Activated CD8-positive, alpha-beta T cell treated with anti-CD3 and anti-CD28 coated beads, Interleukin-2, amount 10 ng/mL, durations not matched to agents 7 days and 5 days (primary cell): ENCODE measurements at regions not wholly inside any gene's neighbourhood (a gene's known extent, or its start where the extent isn't known, plus 50 kb on each side); places are given as distances from the start of the nearest gene placed in this dataset.
"Not testable (repeated sequence)": the region's sequence is repeated elsewhere in the genome, so short reads cannot be mapped to it uniquely, and the experiment has no call there.

Source experiments
- ATAC-seq: fragments of 150-1000 bp; cut with Tn5 transposase; one replicate; pipeline ENCODE4 v1.10.0; 2021; ENCODE audit warnings: moderate library complexity
- CTCF ChIA-PET: fragments of 350-600 bp; sonication (Branson Sonifier 250); formaldehyde crosslinking; loops from one replicate; lab custom pipeline; 2021; ENCODE audit warnings: antibody characterized with exemption; lab: Charles Lee
- POLR2A ChIA-PET: fragments of 350-600 bp; sonication (Branson Sonifier 250); formaldehyde crosslinking; loops from one replicate; lab custom pipeline; 2021; ENCODE audit warnings: antibody characterized with exemption; lab: Charles Lee
- DNase-seq: peaks from one replicate; pipeline ENCODE4 v3.0.0-alpha.2; 2020
- H3K27ac Mint-ChIP-seq: one replicate; pipeline ENCODE4 v1.8.0; 2021; ENCODE audit warnings: mild to moderate bottlenecking, mixed read lengths
- H3K27me3 Mint-ChIP-seq: one replicate; pipeline ENCODE4 v1.8.0; 2021; ENCODE audit warnings: low read depth, mixed read lengths
- H3K36me3 Mint-ChIP-seq: one replicate; pipeline ENCODE4 v1.8.0; 2021; ENCODE audit warnings: low read depth, mixed read lengths
- H3K4me1 Mint-ChIP-seq: one replicate; pipeline ENCODE4 v1.8.0; 2021; ENCODE audit warnings: low read depth, mixed read lengths
- H3K4me3 Mint-ChIP-seq: one replicate; pipeline ENCODE4 v1.8.0; 2021; ENCODE audit warnings: mild to moderate bottlenecking, mixed read lengths
- H3K9me3 Mint-ChIP-seq: one replicate; pipeline ENCODE4 v1.8.0; 2022; ENCODE audit warnings: mixed read lengths; ENCODE audit not compliant: insufficient read depth

DNA sequence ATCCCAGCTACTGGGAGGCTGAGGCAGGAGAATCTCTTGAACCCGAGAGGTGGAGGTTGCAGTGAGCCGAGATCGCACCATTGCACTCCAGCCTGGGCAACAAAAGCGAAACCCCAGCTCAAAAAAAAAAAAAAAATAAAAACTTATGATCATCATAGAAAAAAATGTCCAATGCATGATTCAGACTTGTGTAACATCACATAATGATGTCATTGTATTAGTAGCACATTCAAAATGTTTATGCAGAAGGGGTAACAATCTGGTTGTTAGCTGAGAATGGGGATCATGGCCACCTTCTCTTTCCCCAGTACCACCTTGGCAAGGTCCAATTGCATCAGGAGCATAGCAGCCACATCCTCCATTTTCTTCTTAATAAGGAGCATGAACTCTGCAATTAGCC lies 137.6 kb upstream of the MARCKS start:
- DNase-seq: no peak
- Mint-ChIP-seq H3K9me3 (no peaks in the 10 kb centered on the region), H3K27me3 (no peaks in the 10 kb centered on the region), H3K27ac (no peak overlapping the region), H3K36me3 (no peaks in the 10 kb centered on the region), H3K4me3 (no peak overlapping the region), H3K4me1 (no peaks in the 10 kb centered on the region)
- CTCF ChIA-PET: no interaction called here
- no peak for ATAC-seq
- POLR2A ChIA-PET: no interaction called here

DNA sequence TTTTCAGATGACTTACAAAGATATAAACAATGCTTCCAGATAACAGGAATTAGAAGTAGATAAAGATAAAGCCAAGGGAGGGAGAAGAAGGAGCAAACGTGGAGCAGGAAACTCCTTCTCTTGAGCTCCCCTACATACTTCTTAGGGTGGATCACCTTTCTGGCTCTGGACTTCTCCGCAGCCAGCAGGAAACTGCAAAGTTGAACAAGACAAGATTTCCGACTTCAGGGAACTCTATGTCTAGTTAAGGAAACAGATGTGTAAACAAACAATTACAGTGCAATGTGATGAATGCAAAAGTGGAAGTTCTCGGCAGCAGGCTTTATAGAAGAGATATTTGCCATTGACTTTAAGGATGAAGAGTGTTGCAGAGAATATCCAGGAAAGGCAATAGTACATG lies 134.0 kb upstream of the MARCKS start:
- no peak overlapping the region for H3K4me3 Mint-ChIP-seq
- ChIA-PET CTCF (no interaction called here), POLR2A (no interaction called here)
- ATAC-seq: no peak
- no peak for DNase-seq
- H3K27me3 Mint-ChIP-seq: no peaks in the 10 kb centered on the region
- H3K4me1 Mint-ChIP-seq: no peaks in the 10 kb centered on the region
- H3K9me3 Mint-ChIP-seq: no peaks in the 10 kb centered on the region
- no peak overlapping the region for H3K27ac Mint-ChIP-seq
- no peaks in the 10 kb centered on the region for H3K36me3 Mint-ChIP-seq

DNA sequence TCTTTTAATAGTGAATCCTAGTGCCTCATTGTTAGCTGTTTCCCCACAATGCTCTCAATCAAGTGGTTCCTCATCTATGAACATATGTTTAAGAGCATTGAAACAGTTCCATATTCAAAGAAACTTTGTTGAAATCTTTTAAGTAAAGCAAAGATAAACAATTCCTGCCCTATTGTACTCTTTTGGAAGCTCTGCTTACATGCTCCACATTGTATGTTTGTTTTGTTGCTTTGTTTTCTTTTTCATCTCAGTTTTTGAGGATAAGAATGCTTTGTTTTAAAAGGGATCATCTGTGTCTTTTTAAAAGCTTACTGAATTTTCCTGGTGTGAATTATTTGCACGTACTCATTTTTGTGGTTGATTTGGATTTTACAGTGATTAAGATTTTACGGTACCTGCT lies 132.2 kb upstream of the MARCKS start:
- DNase-seq, H3K36me3 Mint-ChIP-seq, CTCF ChIA-PET: not testable (repeated sequence)

DNA sequence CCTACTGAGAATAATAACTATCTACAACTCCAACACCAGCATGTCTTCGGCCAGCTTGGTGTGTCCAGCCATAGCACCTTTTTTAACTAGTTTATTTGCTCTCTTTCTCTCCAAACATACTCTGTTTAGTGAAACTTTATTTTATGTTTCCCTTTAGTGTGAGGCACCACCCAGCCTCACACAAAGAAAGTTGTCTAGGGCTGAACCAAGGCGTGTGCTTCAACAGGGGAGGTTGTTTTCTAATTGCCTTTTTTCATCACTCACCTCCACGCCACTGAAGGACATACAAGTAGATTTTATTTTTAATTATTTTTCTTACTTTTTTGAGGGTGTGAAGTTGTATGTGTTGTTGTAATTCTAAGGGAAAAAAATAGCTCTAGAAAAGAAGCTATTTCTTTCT lies 125.6 kb upstream of the MARCKS start:
- ATAC-seq (no peak), DNase-seq (no peak)
- H3K4me3 Mint-ChIP-seq: no peak overlapping the region
- POLR2A ChIA-PET: no interaction called here
- no peaks in the 10 kb centered on the region for H3K9me3 Mint-ChIP-seq
- CTCF ChIA-PET: no interaction called here
- no peaks in the 10 kb centered on the region for H3K36me3 Mint-ChIP-seq
- H3K4me1 Mint-ChIP-seq: no peaks in the 10 kb centered on the region
- H3K27ac Mint-ChIP-seq: no peak overlapping the region
- H3K27me3 Mint-ChIP-seq: no peaks in the 10 kb centered on the region

More for the DNA sequence above, 132.2 kb upstream of the MARCKS start:
- ATAC-seq, H3K27ac Mint-ChIP-seq, H3K4me3 Mint-ChIP-seq, H3K27me3 Mint-ChIP-seq, H3K9me3 Mint-ChIP-seq, H3K4me1 Mint-ChIP-seq, POLR2A ChIA-PET: not testable (repeated sequence)

DNA sequence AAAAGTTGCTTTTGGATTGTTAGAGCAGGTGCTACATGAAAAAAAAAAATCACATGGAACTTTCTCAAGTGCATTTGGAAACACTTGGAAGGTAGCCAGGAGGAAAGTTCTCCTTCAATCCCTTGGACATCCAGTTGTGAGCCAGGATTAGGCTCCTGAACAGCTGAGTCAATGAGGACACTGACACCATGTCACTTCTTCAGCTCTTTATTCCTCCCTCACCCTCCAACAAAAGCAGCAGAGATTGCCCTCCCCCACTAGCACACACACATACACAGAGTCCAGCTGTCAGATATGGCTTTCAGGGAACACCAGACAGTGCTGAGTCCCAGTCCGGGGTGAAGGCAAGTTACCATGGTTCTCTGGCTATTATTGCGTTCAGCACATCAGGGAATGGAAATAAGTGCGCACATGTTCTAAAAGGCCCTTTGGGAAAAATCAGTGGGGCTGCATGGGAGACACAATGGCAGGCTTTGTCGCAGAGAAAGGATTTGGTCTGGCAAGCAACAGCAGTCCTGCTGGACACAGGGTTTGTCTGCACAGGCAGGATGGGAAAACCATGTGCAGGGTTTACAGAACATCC lies 124.7 kb upstream of the MARCKS start:
- Mint-ChIP-seq H3K27ac (no peak overlapping the region), H3K4me3 (no peak overlapping the region), H3K9me3 (no peaks in the 10 kb centered on the region), H3K36me3 (no peaks in the 10 kb centered on the region), H3K27me3 (no peaks in the 10 kb centered on the region), H3K4me1 (no peaks in the 10 kb centered on the region)
- ATAC-seq: no peak
- POLR2A ChIA-PET: interaction anchor here (0.6 kb wide), 1 partner anchor 452 kb away, joined by 3 read pairs; no protein-coding TSS in a partner anchor
- no peak for DNase-seq
- CTCF ChIA-PET: no interaction called here

DNA sequence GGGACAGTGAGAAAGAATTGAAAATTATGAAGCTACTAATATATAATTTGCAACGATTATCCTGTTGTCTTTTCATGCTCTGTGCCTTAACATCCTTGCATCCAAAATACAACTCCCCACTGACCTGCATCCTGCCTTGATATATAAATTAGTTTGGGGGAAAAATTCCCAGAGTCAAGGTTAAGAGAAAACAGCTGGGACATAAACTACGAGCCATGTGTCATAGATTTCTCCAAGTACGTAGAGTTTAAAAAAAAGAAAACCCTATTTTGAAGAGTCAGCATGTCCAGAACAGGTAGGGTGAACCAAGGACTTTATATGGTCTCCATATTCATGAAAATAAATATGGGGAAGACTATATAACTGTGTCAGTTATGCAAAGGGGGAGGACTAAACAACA lies 123.8 kb upstream of the MARCKS start:
- no peak for ATAC-seq

DNA sequence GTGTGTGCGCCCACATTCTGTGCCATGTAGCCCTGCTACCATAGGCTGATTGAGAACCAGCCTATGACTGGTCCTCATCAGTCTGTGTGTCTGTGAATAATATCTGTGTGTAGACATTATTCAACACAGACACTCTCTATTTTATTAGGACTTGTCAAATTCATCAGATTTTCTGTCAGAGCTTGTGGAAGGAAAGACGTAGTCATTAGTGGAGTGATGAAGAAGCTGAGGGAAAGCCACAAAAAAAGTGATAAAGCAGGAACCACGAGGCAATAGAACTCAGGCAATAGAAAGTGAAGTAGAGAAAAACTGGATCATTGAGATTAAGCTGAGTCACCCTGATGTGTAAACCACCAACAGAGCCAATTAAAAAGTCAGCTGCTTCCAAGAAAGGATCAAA lies 122.2 kb upstream of the MARCKS start:
- Mint-ChIP-seq H3K27me3 (no peaks in the 10 kb centered on the region), H3K9me3 (no peaks in the 10 kb centered on the region), H3K36me3 (no peaks in the 10 kb centered on the region), H3K4me3 (no peak overlapping the region), H3K27ac (no peak overlapping the region), H3K4me1 (no peaks in the 10 kb centered on the region)
- no peak for ATAC-seq
- ChIA-PET POLR2A (interaction anchor here (0.7 kb wide), 1 partner anchor 712 kb away, joined by 3 read pairs; no protein-coding TSS in a partner anchor), CTCF (no interaction called here)
- no peak for DNase-seq

More for the DNA sequence above, 123.8 kb upstream of the MARCKS start:
- no peak for DNase-seq
- ChIA-PET POLR2A (no interaction called here), CTCF (no interaction called here)
- no peaks in the 10 kb centered on the region for H3K27me3 Mint-ChIP-seq
- H3K9me3 Mint-ChIP-seq: no peaks in the 10 kb centered on the region
- no peak overlapping the region for H3K4me3 Mint-ChIP-seq
- H3K36me3 Mint-ChIP-seq: no peaks in the 10 kb centered on the region
- H3K4me1 Mint-ChIP-seq: no peaks in the 10 kb centered on the region
- no peak overlapping the region for H3K27ac Mint-ChIP-seq

DNA sequence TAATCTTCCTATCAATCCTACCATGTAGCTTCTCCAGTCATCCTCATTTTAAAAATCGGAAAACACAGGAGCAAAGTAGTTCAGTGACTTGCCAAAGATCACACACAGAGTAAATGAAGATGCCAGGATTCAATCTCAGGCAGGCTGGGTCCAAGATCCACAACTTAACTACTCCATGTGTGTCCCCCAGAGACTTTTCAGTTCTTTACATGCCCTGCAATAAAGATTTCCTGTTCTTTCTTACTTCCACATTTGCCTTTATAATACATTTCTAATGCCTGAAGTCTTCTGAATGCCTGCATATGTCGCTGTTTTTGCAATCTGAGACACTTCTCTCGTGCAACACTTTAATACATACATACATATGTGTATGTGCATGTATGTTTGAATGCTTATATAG lies 121.7 kb upstream of the MARCKS start:
- ATAC-seq: no peak
- Mint-ChIP-seq H3K36me3 (no peaks in the 10 kb centered on the region), H3K4me1 (no peaks in the 10 kb centered on the region), H3K4me3 (no peak overlapping the region), H3K9me3 (no peaks in the 10 kb centered on the region), H3K27me3 (no peaks in the 10 kb centered on the region), H3K27ac (no peak overlapping the region)
- DNase-seq: no peak
- CTCF ChIA-PET: no interaction called here
- POLR2A ChIA-PET: no interaction called here

DNA sequence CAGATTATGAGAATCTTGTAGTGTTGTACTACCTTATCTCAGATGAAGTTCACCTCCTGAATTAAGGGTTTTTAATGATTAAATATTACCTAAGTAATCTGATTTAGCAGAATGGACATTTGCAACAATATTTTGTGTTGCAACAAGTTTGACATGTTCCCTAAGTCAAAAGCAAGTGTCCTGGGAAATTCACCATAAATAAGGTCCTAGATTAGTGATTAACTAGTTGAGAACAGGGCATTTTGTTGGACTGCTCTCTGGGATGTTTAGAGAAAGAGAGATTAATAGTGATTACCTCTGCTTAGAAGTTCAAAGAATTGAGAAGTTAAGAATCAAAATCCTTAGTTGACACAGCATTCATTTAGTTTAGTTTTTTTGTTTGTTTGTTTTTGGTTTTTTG lies 120.2 kb upstream of the MARCKS start:
- ChIA-PET CTCF (no interaction called here), POLR2A (no interaction called here)
- H3K36me3 Mint-ChIP-seq: no peaks in the 10 kb centered on the region

DNA sequence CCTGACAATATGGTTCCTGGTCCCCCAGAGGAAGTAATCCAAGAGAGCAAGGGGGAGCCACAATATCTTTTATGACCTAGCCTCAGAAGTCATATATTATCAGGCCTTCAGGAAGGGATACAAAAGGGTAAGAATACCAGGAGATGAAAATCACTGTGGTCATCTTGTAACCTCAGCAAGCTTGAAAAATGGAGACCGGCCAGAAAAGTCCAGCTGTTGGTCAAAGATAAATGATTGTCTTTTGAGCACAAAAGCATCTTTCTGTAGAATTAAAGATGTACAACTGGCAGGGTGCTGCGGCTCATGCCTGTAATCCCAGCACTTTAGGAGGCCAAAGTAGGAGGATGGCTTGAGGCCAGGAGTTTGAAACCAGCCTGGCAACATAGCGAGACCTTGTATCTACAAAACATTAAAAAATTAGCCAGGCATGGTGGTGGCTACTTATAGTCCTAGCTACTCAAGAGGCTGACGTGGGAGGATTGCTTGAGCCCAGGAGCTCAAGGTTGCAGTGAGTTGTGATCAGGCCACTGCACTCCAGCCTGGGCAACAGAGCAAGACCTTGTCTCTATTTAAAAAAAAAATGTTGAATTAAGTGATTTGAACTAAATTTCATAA lies 118.0 kb upstream of the MARCKS start:
- Mint-ChIP-seq H3K4me1 (no peaks in the 10 kb centered on the region), H3K4me3 (no peak overlapping the region), H3K27me3 (no peaks in the 10 kb centered on the region), H3K27ac (no peak overlapping the region), H3K9me3 (no peaks in the 10 kb centered on the region), H3K36me3 (no peaks in the 10 kb centered on the region)
- ATAC-seq: no peak
- CTCF ChIA-PET: no interaction called here
- DNase-seq: no peak
- POLR2A ChIA-PET: no interaction called here

More for the DNA sequence above, 120.2 kb upstream of the MARCKS start:
- H3K4me3 Mint-ChIP-seq: no peak overlapping the region
- ATAC-seq: no peak
- no peaks in the 10 kb centered on the region for H3K27me3 Mint-ChIP-seq
- H3K27ac Mint-ChIP-seq: no peak overlapping the region
- DNase-seq: no peak
- H3K9me3 Mint-ChIP-seq: no peaks in the 10 kb centered on the region
- H3K4me1 Mint-ChIP-seq: no peaks in the 10 kb centered on the region

DNA sequence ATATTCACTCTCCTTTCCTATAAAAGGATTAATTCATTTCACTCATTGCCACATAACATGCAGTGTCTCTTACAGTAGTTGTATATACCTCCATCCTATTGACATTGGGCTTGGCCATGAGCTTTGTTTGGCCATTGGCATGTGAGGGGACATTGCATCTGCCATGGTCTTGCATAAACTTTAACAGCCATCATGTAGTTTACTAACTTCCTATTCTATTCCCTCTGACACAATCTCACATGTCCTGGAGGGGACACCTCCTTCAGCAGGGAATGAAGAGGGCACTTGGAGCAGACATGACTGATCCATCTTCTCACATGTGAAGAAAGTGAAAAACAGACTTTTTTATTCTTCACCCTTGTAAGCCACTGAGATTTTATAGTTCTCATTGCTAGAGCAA lies 115.5 kb upstream of the MARCKS start:
- no peak for DNase-seq
- H3K9me3 Mint-ChIP-seq: no peaks in the 10 kb centered on the region
- ChIA-PET POLR2A (interaction anchor here (0.6 kb wide), 1 partner anchor 228 kb away, joined by 3 read pairs; no protein-coding TSS in a partner anchor), CTCF (no interaction called here)
- H3K27me3 Mint-ChIP-seq: no peaks in the 10 kb centered on the region
- H3K36me3 Mint-ChIP-seq: no peaks in the 10 kb centered on the region
- no peak overlapping the region for H3K27ac Mint-ChIP-seq
- H3K4me3 Mint-ChIP-seq: no peak overlapping the region
- no peaks in the 10 kb centered on the region for H3K4me1 Mint-ChIP-seq
- ATAC-seq: no peak

DNA sequence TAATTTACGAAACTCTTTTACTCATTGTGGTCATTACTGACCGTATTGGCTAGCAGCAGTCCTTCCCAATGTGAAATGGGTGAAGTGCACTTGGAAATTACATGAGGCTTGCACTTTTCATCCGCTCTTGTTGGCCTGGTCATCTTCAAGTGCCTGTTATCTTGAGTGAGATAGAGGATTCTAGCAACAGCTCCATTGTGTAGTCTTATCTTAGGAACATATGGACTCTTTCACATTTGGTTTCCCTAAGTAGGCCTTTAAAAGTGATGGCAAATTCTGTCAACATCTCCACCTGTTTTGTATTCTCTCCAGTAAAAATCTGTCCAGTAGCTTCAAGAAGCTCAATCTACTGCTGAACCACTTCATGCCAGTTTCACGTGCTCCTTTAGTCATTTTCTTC lies 114.8 kb upstream of the MARCKS start:
- no peaks in the 10 kb centered on the region for H3K9me3 Mint-ChIP-seq

DNA sequence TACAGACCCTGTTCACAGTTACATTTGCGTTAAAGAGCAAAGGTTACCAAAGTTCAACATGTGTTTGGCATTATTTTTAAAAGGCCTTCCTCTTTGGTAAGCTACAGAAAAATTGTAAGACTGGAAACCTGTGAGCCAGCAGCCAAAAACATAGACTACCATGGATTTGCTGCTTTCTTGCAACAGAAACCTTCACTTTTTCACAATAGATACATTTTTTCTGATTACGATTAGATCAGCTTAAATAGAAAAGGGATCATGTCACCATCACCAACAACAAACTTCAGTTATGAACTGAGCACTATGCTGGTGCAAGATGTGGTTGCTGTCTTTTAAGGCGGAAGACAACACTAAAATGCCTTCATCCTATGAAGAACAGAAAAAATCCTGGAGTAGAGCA lies 112.3 kb upstream of the MARCKS start:
- no peak overlapping the region for H3K27ac Mint-ChIP-seq
- ChIA-PET POLR2A (no interaction called here), CTCF (no interaction called here)
- H3K36me3 Mint-ChIP-seq: no peaks in the 10 kb centered on the region
- no peak overlapping the region for H3K4me3 Mint-ChIP-seq
- no peaks in the 10 kb centered on the region for H3K27me3 Mint-ChIP-seq
- DNase-seq (no peak), ATAC-seq (no peak)
- no peaks in the 10 kb centered on the region for H3K9me3 Mint-ChIP-seq
- H3K4me1 Mint-ChIP-seq: no peaks in the 10 kb centered on the region

More for the DNA sequence above, 114.8 kb upstream of the MARCKS start:
- Mint-ChIP-seq H3K4me3 (no peak overlapping the region), H3K27ac (no peak overlapping the region), H3K4me1 (no peaks in the 10 kb centered on the region), H3K36me3 (no peaks in the 10 kb centered on the region), H3K27me3 (no peaks in the 10 kb centered on the region)
- ChIA-PET CTCF (no interaction called here), POLR2A (no interaction called here)
- no peak for ATAC-seq
- DNase-seq: no peak
